ENCODE measurements at regions not wholly inside any gene's neighbourhood (a gene's known extent, or its start where the extent isn't known, plus 50 kb on each side); places are given as distances from the start of the nearest gene placed in this dataset.

DNA sequence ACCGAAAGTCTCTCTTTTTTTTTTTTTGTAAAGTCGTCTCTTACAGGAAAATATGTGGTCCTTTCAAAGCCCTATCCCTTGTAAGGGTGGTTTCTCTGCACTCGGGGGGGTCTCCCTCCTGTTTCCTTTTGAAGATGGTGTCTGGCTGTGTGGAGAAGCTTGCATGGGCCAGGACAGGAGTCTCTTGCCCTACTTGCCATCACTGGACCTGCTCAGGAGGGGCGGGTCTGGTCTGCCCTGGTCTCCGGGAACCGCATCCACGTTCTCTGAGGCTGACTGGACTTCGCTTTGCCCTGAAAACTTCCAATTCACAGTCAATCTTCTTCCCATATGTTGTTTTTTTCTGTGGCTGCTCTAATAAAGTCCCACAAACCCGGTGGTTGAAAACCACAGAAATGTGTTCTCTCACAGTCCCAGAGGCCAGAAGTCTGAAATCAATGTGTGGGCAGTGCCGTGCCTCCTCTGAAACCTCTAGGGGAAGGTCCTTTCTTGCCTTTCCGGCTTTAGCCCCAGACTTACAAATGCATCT lies 92.9 kb upstream of the IER5L start:
- H3K79me2 ChIP-seq (ENCODE audit: control insufficient read depth, insufficient read depth, low read length), result no peaks in the 10 kb centered on the region
- no peak overlapping the region for H3K4me3 ChIP-seq (replicated peaks in 1 of 4; ENCODE audit: control extremely low read depth in 1 of 4, insufficient read depth in 1 of 4, low read depth in 3 of 4, low read length in 4 of 4)
- no peaks in the 10 kb centered on the region for H3K36me3 ChIP-seq (ENCODE audit: control insufficient read depth, insufficient read depth, low read length)
- TF ChIP-seq, protein P1, sequence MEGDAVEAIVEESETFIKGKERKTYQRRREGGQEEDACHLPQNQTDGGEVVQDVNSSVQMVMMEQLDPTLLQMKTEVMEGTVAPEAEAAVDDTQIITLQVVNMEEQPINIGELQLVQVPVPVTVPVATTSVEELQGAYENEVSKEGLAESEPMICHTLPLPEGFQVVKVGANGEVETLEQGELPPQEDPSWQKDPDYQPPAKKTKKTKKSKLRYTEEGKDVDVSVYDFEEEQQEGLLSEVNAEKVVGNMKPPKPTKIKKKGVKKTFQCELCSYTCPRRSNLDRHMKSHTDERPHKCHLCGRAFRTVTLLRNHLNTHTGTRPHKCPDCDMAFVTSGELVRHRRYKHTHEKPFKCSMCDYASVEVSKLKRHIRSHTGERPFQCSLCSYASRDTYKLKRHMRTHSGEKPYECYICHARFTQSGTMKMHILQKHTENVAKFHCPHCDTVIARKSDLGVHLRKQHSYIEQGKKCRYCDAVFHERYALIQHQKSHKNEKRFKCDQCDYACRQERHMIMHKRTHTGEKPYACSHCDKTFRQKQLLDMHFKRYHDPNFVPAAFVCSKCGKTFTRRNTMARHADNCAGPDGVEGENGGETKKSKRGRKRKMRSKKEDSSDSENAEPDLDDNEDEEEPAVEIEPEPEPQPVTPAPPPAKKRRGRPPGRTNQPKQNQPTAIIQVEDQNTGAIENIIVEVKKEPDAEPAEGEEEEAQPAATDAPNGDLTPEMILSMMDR (conservative IDR thresholded peaks at IDR 0.05 in 1 of 2, IDR thresholded peaks at IDR 0.05 in 1 of 2; ENCODE audit: low read depth in 1 of 2, low read length in 2 of 2), result no peak
- no peak for TF ChIP-seq EZH2 (IDR thresholded peaks at IDR 0.05; ENCODE audit: low read length, missing control alignments)
- H4K20me1 ChIP-seq (ENCODE audit: control insufficient read depth, extremely low read depth, insufficient read depth, low read length), result no peaks in the 10 kb centered on the region
- H3K9me3 ChIP-seq (ENCODE audit: control insufficient read depth, insufficient read depth, low read depth, low read length), result no peaks in the 10 kb centered on the region
- no peak overlapping the region for H3K4me2 ChIP-seq (ENCODE audit: extremely low read depth, insufficient read depth, low read length)
- peak; percentile 15 to 95 for DNase-seq (ENCODE audit: low read depth in 2 of 2)
- no peak overlapping the region for H3K9ac ChIP-seq (ENCODE audit: insufficient read depth, low read length)
- peaks cover 16% of the 10 kb centered on the region for H3K27me3 ChIP-seq (ENCODE audit: control insufficient read depth, insufficient read depth, low read length)
- no peak overlapping the region for H3K27ac ChIP-seq (ENCODE audit: insufficient read depth, low read length)
- H2AFZ ChIP-seq (ENCODE audit: low read length), result no peak overlapping the region
- H3K4me1 ChIP-seq (ENCODE audit: control insufficient read depth, extremely low read depth, insufficient read depth, low read length), result no peaks in the 10 kb centered on the region

DNA sequence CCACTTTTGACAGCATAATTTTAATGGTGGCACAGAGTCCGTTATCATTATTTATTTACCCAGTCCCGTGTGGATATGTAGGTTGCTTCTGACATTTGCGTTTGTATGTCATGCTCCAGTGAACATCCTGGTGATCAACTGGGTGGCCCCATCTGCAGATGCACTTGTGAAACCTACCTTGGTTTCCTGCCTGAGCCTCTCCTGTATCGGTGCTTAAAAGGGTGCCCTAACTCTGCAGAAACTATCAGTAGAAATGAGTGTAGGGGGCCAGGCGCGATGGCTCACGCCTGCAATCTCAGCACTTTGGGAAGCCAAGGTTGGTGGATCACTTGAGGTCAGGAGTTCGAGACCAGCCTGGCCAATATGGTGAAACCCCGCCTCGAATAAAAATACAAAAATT lies 92.1 kb upstream of the IER5L start:
- H3K9me3 ChIP-seq (ENCODE audit: control insufficient read depth, insufficient read depth, low read depth, low read length), result no peaks in the 10 kb centered on the region
- no peaks in the 10 kb centered on the region for H3K36me3 ChIP-seq (ENCODE audit: control insufficient read depth, insufficient read depth, low read length)
- H3K4me1 ChIP-seq (ENCODE audit: control insufficient read depth, extremely low read depth, insufficient read depth, low read length), result no peaks in the 10 kb centered on the region
- no peak overlapping the region for H2AFZ ChIP-seq (ENCODE audit: low read length)
- H3K79me2 ChIP-seq (ENCODE audit: control insufficient read depth, insufficient read depth, low read length), result no peaks in the 10 kb centered on the region
- H3K9ac ChIP-seq (ENCODE audit: insufficient read depth, low read length), result no peak overlapping the region
- H3K4me3 ChIP-seq (replicated peaks in 1 of 4; ENCODE audit: control extremely low read depth in 1 of 4, insufficient read depth in 1 of 4, low read depth in 3 of 4, low read length in 4 of 4), result no peak overlapping the region
- no peak overlapping the region for H3K27ac ChIP-seq (ENCODE audit: insufficient read depth, low read length)
- no peak for DNase-seq (ENCODE audit: low read depth in 2 of 2)
- TF ChIP-seq, protein P1 (conservative IDR thresholded peaks at IDR 0.05 in 1 of 2, IDR thresholded peaks at IDR 0.05 in 1 of 2; ENCODE audit: low read depth in 1 of 2, low read length in 2 of 2), result no peak
- no peak for TF ChIP-seq EZH2 (IDR thresholded peaks at IDR 0.05; ENCODE audit: low read length, missing control alignments)
- H3K4me2 ChIP-seq (ENCODE audit: extremely low read depth, insufficient read depth, low read length), result no peak overlapping the region
- H4K20me1 ChIP-seq (ENCODE audit: control insufficient read depth, extremely low read depth, insufficient read depth, low read length), result no peaks in the 10 kb centered on the region
- peaks cover 12% of the 10 kb centered on the region for H3K27me3 ChIP-seq (ENCODE audit: control insufficient read depth, insufficient read depth, low read length)

GRCh38 chr9:129267141-129267540 lies 89.1 kb upstream of the IER5L start:
- Histone ChIP-seq H2AFZ (ENCODE audit: low read length) (no peak overlapping the region), H3K4me3 (replicated peaks in 1 of 4; ENCODE audit: control extremely low read depth in 1 of 4, insufficient read depth in 1 of 4, low read depth in 3 of 4, low read length in 4 of 4) (no peak overlapping the region), H3K79me2 (ENCODE audit: control insufficient read depth, insufficient read depth, low read length) (no peaks in the 10 kb centered on the region), H3K4me2 (ENCODE audit: extremely low read depth, insufficient read depth, low read length) (no peak overlapping the region), H3K27me3 (ENCODE audit: control insufficient read depth, insufficient read depth, low read length) (peaks cover 7% of the 10 kb centered on the region), H3K36me3 (ENCODE audit: control insufficient read depth, insufficient read depth, low read length) (no peaks in the 10 kb centered on the region), H3K9me3 (ENCODE audit: control insufficient read depth, insufficient read depth, low read depth, low read length) (no peaks in the 10 kb centered on the region), H4K20me1 (ENCODE audit: control insufficient read depth, extremely low read depth, insufficient read depth, low read length) (no peaks in the 10 kb centered on the region), H3K9ac (ENCODE audit: insufficient read depth, low read length) (no peak overlapping the region), H3K4me1 (ENCODE audit: control insufficient read depth, extremely low read depth, insufficient read depth, low read length) (no peaks in the 10 kb centered on the region), H3K27ac (ENCODE audit: insufficient read depth, low read length) (no peak overlapping the region)
- DNase-seq (ENCODE audit: low read depth in 2 of 2), result no peak
- TF ChIP-seq, protein P1 (conservative IDR thresholded peaks at IDR 0.05 in 1 of 2, IDR thresholded peaks at IDR 0.05 in 1 of 2; ENCODE audit: low read depth in 1 of 2, low read length in 2 of 2), result no peak
- TF ChIP-seq EZH2 (IDR thresholded peaks at IDR 0.05; ENCODE audit: low read length, missing control alignments), result no peak

All from fibroblast of lung (primary cell).